GM20000 (cell line): ENCODE measurements at regions not wholly inside any gene's neighbourhood (a gene's known extent, or its start where the extent isn't known, plus 50 kb on each side); places are given as distances from the start of the nearest gene placed in this dataset.

Source experiments
- DNase-seq: peaks from one replicate; pipeline ENCODE4 v3.0.0; 2012; ENCODE audit warnings: low spot score
- CTCF ChIP-seq: IDR thresholded peaks from 2 replicates; pipeline ENCODE4 v1.5.1; 2012; ENCODE audit warnings: mild to moderate bottlenecking, control low read depth; ENCODE audit errors: extremely low read depth, missing control alignments

GRCh38 chr12:94790825-94791224 is 140.5 kb upstream of the TMCC3 start:
- no peak for TF ChIP-seq CTCF
- no peak for DNase-seq

- DNase-seq, result no peak
- no peak for TF ChIP-seq CTCF
These were observed 140.0 kb upstream of the TMCC3 start for GRCh38 chr12:94790370-94790769.

- no peak for DNase-seq
- TF ChIP-seq CTCF, result no peak
These were observed 139.3 kb upstream of the TMCC3 start for GRCh38 chr12:94789510-94790225.

GRCh38 chr12:94788298-94788697 is 137.9 kb upstream of the TMCC3 start:
- DNase-seq, result no peak
- TF ChIP-seq CTCF, result no peak

GRCh38 chr12:94786906-94787305 is 136.5 kb upstream of the TMCC3 start:
- TF ChIP-seq CTCF, result no peak
- DNase-seq, result no peak

GRCh38 chr12:94783862-94784261 is 133.5 kb upstream of the TMCC3 start:
- no peak for DNase-seq
- TF ChIP-seq CTCF, result no peak

GRCh38 chr12:94783343-94783742 is 133.0 kb upstream of the TMCC3 start:
- no peak for DNase-seq
- TF ChIP-seq CTCF, result no peak
